ENCODE measurements at regions not wholly inside any gene's neighbourhood (a gene's known extent, or its start where the extent isn't known, plus 50 kb on each side); places are given as distances from the start of the nearest gene placed in this dataset.

DNA sequence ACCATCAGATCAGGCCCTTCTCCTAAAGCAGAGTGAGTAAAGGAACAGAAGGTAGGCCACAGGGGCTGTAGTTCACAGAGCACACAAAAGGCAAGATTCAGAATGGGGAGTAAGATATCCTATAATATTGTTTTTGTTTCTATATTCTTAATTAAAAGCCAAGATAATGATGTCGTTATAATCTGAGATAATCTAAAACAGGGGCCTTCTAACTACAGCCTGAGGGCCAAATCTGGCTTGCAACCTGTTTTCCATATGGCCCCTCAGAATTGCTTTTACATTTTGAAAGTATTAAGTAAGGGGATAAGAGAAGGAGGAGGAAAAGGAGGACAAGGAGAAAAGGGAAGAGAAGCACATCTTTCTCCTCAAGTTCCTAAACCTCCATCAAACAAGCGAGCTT lies 435.8 kb downstream of the CSNK1G3 start:
- Mint-ChIP-seq H3K27ac (no peak overlapping the region), H3K36me3 (ENCODE audit: insufficient read depth in 1 of 3, low read depth in 3 of 3) (peaks cover 19 to 54% (median 23%) of the 10 kb centered on the region in 3 experiments)

More for the DNA sequence above, 435.8 kb downstream of the CSNK1G3 start:
- Histone ChIP-seq H2BK20ac (ENCODE audit: low read depth, low read length, poor library complexity, severe bottlenecking) (no peak overlapping the region), H3K9ac (ENCODE audit: extremely low read depth, insufficient read length, low read length) (no peak overlapping the region), H3K79me2 (ENCODE audit: insufficient read depth, low read length) (no peaks in the 10 kb centered on the region), H3K4me2 (ENCODE audit: insufficient read depth, insufficient read length, low read length) (no peak overlapping the region), H2BK120ac (ENCODE audit: low read depth, low read length, poor library complexity, severe bottlenecking) (no peak overlapping the region), H3K23me2 (ENCODE audit: insufficient read length, low read depth, low read length, poor library complexity, severe bottlenecking) (no peaks in the 10 kb centered on the region), H3K14ac (ENCODE audit: insufficient read depth, low read length) (no peak overlapping the region), H2AK5ac (ENCODE audit: insufficient read length, low read length) (no peak overlapping the region), H3K4ac (ENCODE audit: low read depth, low read length) (no peak overlapping the region), H3K27ac (ENCODE audit: insufficient read length, low read depth, low read length) (no peak overlapping the region), H3T11ph (ENCODE audit: low read length) (no peak overlapping the region), H3K56ac (ENCODE audit: insufficient read length, low read depth, low read length) (no peak overlapping the region), H3K9me3 (ENCODE audit: control insufficient read depth, low read depth, low read length) (no peaks in the 10 kb centered on the region), H2BK5ac (ENCODE audit: insufficient read length, low read length) (no peak overlapping the region), H3K18ac (ENCODE audit: insufficient read length, low read depth, low read length) (no peak overlapping the region), H2BK12ac (ENCODE audit: insufficient read length, low read depth, low read length) (no peak overlapping the region), H4K5ac (ENCODE audit: insufficient read length, low read depth, low read length) (no peak overlapping the region), H3K27me3 (ENCODE audit: insufficient read depth, low read length) (no peaks in the 10 kb centered on the region), H3K4me1 (ENCODE audit: insufficient read depth, low read length) (no peaks in the 10 kb centered on the region), H4K8ac (replicated peaks; ENCODE audit: insufficient read length, low read depth, low read length) (no peak overlapping the region), H4K91ac (ENCODE audit: insufficient read length, low read depth, low read length) (no peak overlapping the region), H2AFZ (ENCODE audit: low read length) (no peak overlapping the region), H2BK15ac (ENCODE audit: low read depth, low read length) (no peak overlapping the region), H3K79me1 (ENCODE audit: insufficient read depth, low read depth, low read length, poor library complexity, severe bottlenecking) (no peaks in the 10 kb centered on the region), H4K20me1 (ENCODE audit: control insufficient read depth, insufficient read depth, insufficient read length) (no peaks in the 10 kb centered on the region), H3K23ac (ENCODE audit: insufficient read length, low read depth, low read length) (no peak overlapping the region)
- Mint-ChIP-seq H3K27me3 (ENCODE audit: low read depth) (no peaks in the 10 kb centered on the region; the same call in none of the 2 replicates), H3K4me1 (peaks cover 0 to 17% of the 10 kb centered on the region in 2 experiments; a peak in 3 of 4 replicates), H3K9me3 (peaks cover 18% of the 10 kb centered on the region in 2 experiments), H3K4me3 (no peak overlapping the region)
- TF ChIP-seq, protein P1, sequence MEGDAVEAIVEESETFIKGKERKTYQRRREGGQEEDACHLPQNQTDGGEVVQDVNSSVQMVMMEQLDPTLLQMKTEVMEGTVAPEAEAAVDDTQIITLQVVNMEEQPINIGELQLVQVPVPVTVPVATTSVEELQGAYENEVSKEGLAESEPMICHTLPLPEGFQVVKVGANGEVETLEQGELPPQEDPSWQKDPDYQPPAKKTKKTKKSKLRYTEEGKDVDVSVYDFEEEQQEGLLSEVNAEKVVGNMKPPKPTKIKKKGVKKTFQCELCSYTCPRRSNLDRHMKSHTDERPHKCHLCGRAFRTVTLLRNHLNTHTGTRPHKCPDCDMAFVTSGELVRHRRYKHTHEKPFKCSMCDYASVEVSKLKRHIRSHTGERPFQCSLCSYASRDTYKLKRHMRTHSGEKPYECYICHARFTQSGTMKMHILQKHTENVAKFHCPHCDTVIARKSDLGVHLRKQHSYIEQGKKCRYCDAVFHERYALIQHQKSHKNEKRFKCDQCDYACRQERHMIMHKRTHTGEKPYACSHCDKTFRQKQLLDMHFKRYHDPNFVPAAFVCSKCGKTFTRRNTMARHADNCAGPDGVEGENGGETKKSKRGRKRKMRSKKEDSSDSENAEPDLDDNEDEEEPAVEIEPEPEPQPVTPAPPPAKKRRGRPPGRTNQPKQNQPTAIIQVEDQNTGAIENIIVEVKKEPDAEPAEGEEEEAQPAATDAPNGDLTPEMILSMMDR (conservative IDR thresholded peaks at IDR 0.05) = no peak
- WGBS (ENCODE audit: extremely low coverage, insufficient read length, low lambda C conversion rate) = no CpG with 5 or more reads among the region's 2 CpGs
- DNase-seq = no peak
